IPS-NIHi11 (cell line): ENCODE measurements at regions not wholly inside any gene's neighbourhood (a gene's known extent, or its start where the extent isn't known, plus 50 kb on each side); places are given as distances from the start of the nearest gene placed in this dataset.
"Not testable (repeated sequence)": the region's sequence is repeated elsewhere in the genome, so short reads cannot be mapped to it uniquely, and the experiment has no call there.

ENCODE experiments used
- DNase-seq: peaks from one replicate; pipeline ENCODE4 v3.0.0; 2012; ENCODE audit warnings: mixed read lengths, low spot score

GRCh38 chr2:116510117-116510671 is 1304.3 kb upstream of the DDX18 start:
- peak; percentile 31 for DNase-seq

GRCh38 chr2:116511426-116511825 is 1303.1 kb upstream of the DDX18 start:
- no peak for DNase-seq

- no peak for DNase-seq
These were observed 1300.5 kb upstream of the DDX18 start for GRCh38 chr2:116513991-116514390.

- no peak for DNase-seq
These were observed 1296.6 kb upstream of the DDX18 start for GRCh38 chr2:116517936-116518335.

GRCh38 chr2:116537811-116538210 is 1276.7 kb upstream of the DDX18 start:
- DNase-seq, result no peak

- no peak for DNase-seq
These were observed 1269.0 kb upstream of the DDX18 start for GRCh38 chr2:116545286-116546068.

GRCh38 chr2:116552738-116553419 is 1261.6 kb upstream of the DDX18 start:
- DNase-seq, result not testable (repeated sequence)

- no peak for DNase-seq
These were observed 1234.3 kb upstream of the DDX18 start for GRCh38 chr2:116580209-116580608.

- DNase-seq, result no peak
These were observed 1231.6 kb upstream of the DDX18 start for GRCh38 chr2:116582850-116583249.

GRCh38 chr2:116585669-116586327 is 1228.7 kb upstream of the DDX18 start:
- DNase-seq, result no peak

- DNase-seq, result no peak
These were observed 1228.2 kb upstream of the DDX18 start for GRCh38 chr2:116586328-116586689.
